H9 (cell line): ENCODE measurements at regions not wholly inside any gene's neighbourhood (a gene's known extent, or its start where the extent isn't known, plus 50 kb on each side); places are given as distances from the start of the nearest gene placed in this dataset.

Experiments used
- DNase-seq: peaks from one replicate; pipeline ENCODE4 v3.0.0-alpha.2; 2017
- H2AFZ ChIP-seq: one replicate; pipeline ENCODE4 v1.6.1; 2013; ENCODE audit warnings: mild to moderate bottlenecking, low read length, control low read depth, moderate library complexity
- H2AK5ac ChIP-seq: 2 replicates; pipeline ENCODE4 v1.6.1; 2013; ENCODE audit warnings: low read length, control low read depth, mixed read lengths; ENCODE audit not compliant: insufficient read length
- H2BK120ac ChIP-seq: one replicate; pipeline ENCODE4 v1.6.1; 2013; ENCODE audit warnings: low read depth, mild to moderate bottlenecking, low read length, control low read depth, inconsistent platforms; ENCODE audit not compliant: poor library complexity, severe bottlenecking
- H2BK12ac ChIP-seq: 2 replicates; pipeline ENCODE4 v1.6.1; 2013; ENCODE audit warnings: low read length, control low read depth, mixed read lengths, low read depth; ENCODE audit not compliant: insufficient read length
- H2BK15ac ChIP-seq: 2 replicates; pipeline ENCODE4 v1.6.1; 2013; ENCODE audit warnings: low read depth, low read length, control low read depth
- H2BK20ac ChIP-seq: one replicate; pipeline ENCODE4 v1.6.1; 2013; ENCODE audit warnings: low read depth, mild to moderate bottlenecking, low read length, control low read depth, inconsistent platforms; ENCODE audit not compliant: poor library complexity, severe bottlenecking
- H2BK5ac ChIP-seq: 2 replicates; pipeline ENCODE4 v1.6.1; 2013; ENCODE audit warnings: low read length, control low read depth, mixed read lengths; ENCODE audit not compliant: insufficient read length
- H3K14ac ChIP-seq: 2 replicates; pipeline ENCODE4 v1.6.1; 2013; ENCODE audit warnings: low read length, control low read depth; ENCODE audit not compliant: insufficient read depth
- H3K18ac ChIP-seq: 2 replicates; pipeline ENCODE4 v1.6.1; 2013; ENCODE audit warnings: low read depth, mild to moderate bottlenecking, mixed read lengths, low read length, control low read depth; ENCODE audit not compliant: insufficient read length
- H3K23ac ChIP-seq: 2 replicates; pipeline ENCODE4 v1.6.1; 2013; ENCODE audit warnings: low read length, control low read depth, mixed read lengths, low read depth; ENCODE audit not compliant: insufficient read length
- H3K23me2 ChIP-seq: 2 replicates; pipeline ENCODE4 v1.6.1; 2013; ENCODE audit warnings: low read depth, mild to moderate bottlenecking, mixed read lengths, low read length, control low read depth; ENCODE audit not compliant: insufficient read length, poor library complexity, severe bottlenecking
- H3K27ac ChIP-seq: 2 replicates; pipeline ENCODE4 v1.5.1; 2013; ENCODE audit warnings: low read length, control low read depth, mixed read lengths, low read depth; ENCODE audit not compliant: insufficient read length
- H3K27me3 ChIP-seq: 2 replicates; pipeline ENCODE4 v1.6.1; 2013; ENCODE audit warnings: low read length, control low read depth, inconsistent platforms; ENCODE audit not compliant: insufficient read depth
- H3K4ac ChIP-seq: 2 replicates; pipeline ENCODE4 v1.6.1; 2013; ENCODE audit warnings: low read depth, mild to moderate bottlenecking, control low read depth, inconsistent platforms, low read length, moderate library complexity
- H3K4me1 ChIP-seq: 2 replicates; pipeline ENCODE4 v1.6.1; 2013; ENCODE audit warnings: low read length, control low read depth, inconsistent platforms; ENCODE audit not compliant: insufficient read depth
- H3K4me2 ChIP-seq: 2 replicates; pipeline ENCODE4 v1.6.1; 2013; ENCODE audit warnings: low read length, control low read depth, mixed read lengths; ENCODE audit not compliant: insufficient read length, insufficient read depth
- H3K56ac ChIP-seq: 2 replicates; pipeline ENCODE4 v1.6.1; 2013; ENCODE audit warnings: low read depth, mild to moderate bottlenecking, mixed read lengths, low read length, control low read depth; ENCODE audit not compliant: insufficient read length
- H3K79me1 ChIP-seq: 2 replicates; pipeline ENCODE4 v1.6.1; 2013; ENCODE audit warnings: low read depth, mild to moderate bottlenecking, moderate library complexity, low read length, control low read depth, inconsistent platforms; ENCODE audit not compliant: insufficient read depth, poor library complexity, severe bottlenecking
- H3K79me2 ChIP-seq: 2 replicates; pipeline ENCODE4 v1.6.1; 2013; ENCODE audit warnings: low read length, control low read depth, inconsistent platforms; ENCODE audit not compliant: insufficient read depth
- H3K9ac ChIP-seq: 2 replicates; pipeline ENCODE4 v1.6.1; 2013; ENCODE audit warnings: low read length, control low read depth, mixed read lengths; ENCODE audit not compliant: insufficient read length; ENCODE audit errors: extremely low read depth
- H3K9me3 ChIP-seq: one replicate; pipeline ENCODE4 v1.6.1; 2013; ENCODE audit warnings: low read depth, low read length, inconsistent platforms; ENCODE audit not compliant: control insufficient read depth
- H3T11ph ChIP-seq: one replicate; pipeline ENCODE4 v1.6.1; 2013; ENCODE audit warnings: mild to moderate bottlenecking, low read length, control low read depth, inconsistent platforms
- H4K20me1 ChIP-seq: one replicate; pipeline ENCODE4 v1.6.1; 2013; ENCODE audit not compliant: control insufficient read depth, insufficient read length, insufficient read depth
- H4K5ac ChIP-seq: 2 replicates; pipeline ENCODE4 v1.6.1; 2013; ENCODE audit warnings: low read depth, mild to moderate bottlenecking, mixed read lengths, low read length, control low read depth; ENCODE audit not compliant: insufficient read length
- H4K8ac ChIP-seq: replicated peaks from 2 replicates; pipeline ENCODE4 v1.6.1; 2013; ENCODE audit warnings: low read length, control low read depth, mixed read lengths, low read depth; ENCODE audit not compliant: insufficient read length
- H4K91ac ChIP-seq: 2 replicates; pipeline ENCODE4 v1.6.1; 2013; ENCODE audit warnings: low read depth, mild to moderate bottlenecking, moderate library complexity, mixed read lengths, low read length, control low read depth; ENCODE audit not compliant: insufficient read length
- H3K27ac Mint-ChIP-seq, 3 experiments: 2 replicates in 2 of 3; 3 replicates in 1 of 3; pipeline ENCODE4 v1.8.0; 2020 to 2021; ENCODE audit warnings: mixed read lengths in 3 of 3, mild to moderate bottlenecking in 1 of 3, moderate library complexity in 1 of 3
- H3K27me3 Mint-ChIP-seq: 2 replicates; pipeline ENCODE4 v1.8.0; 2021; ENCODE audit warnings: low read depth, mild to moderate bottlenecking, moderate library complexity, mixed read lengths
- H3K36me3 Mint-ChIP-seq, 3 experiments: 2 replicates in 2 of 3; 3 replicates in 1 of 3; pipeline ENCODE4 v1.8.0; 2020 to 2021; ENCODE audit warnings: low read depth in 3 of 3, mixed read lengths in 3 of 3; ENCODE audit not compliant: insufficient read depth in 1 of 3
- H3K4me1 Mint-ChIP-seq, 2 experiments: 2 replicates each; pipeline ENCODE4 v1.8.0; 2020; ENCODE audit warnings: mixed read lengths in 2 of 2
- H3K4me3 Mint-ChIP-seq, 2 experiments: 2 replicates in 1 of 2; 3 replicates in 1 of 2; pipeline ENCODE4 v1.8.0; 2020 to 2021; ENCODE audit warnings: mild to moderate bottlenecking in 2 of 2, mixed read lengths in 2 of 2, moderate library complexity in 1 of 2
- H3K9me3 Mint-ChIP-seq, 2 experiments: 2 replicates in 1 of 2; 3 replicates in 1 of 2; pipeline ENCODE4 v1.8.0; 2020; ENCODE audit warnings: mild to moderate bottlenecking in 2 of 2, mixed read lengths in 2 of 2, moderate library complexity in 1 of 2
- CTCF ChIP-seq: fragments of 200-600 bp; sonication (generic); conservative IDR thresholded peaks from 3 replicates; pipeline ENCODE4 v1.8.0; 2021; ENCODE audit warnings: antibody characterized with exemption, mild to moderate bottlenecking
- WGBS: extraction: QIAGEN DNeasy Blood & Tissue Kit; methylation state at CpG from one replicate; pipeline ENCODE4 v1.1.7; 2013; ENCODE audit warnings: missing lambda C conversion rate, low lambda C conversion rate, mixed read lengths; ENCODE audit not compliant: insufficient read length; ENCODE audit errors: extremely low coverage; 5-methylcytosine and 5-hydroxymethylcytosine counted together

GRCh38 chr5:38046103-38046502, 206.3 kb upstream of the GDNF start:
- no CpG with 5 or more reads among the region's 7 CpGs for WGBS
- no peak for TF ChIP-seq CTCF
- Histone ChIP-seq H3K4me2 (no peak overlapping the region), H2BK20ac (no peak overlapping the region), H4K91ac (no peak overlapping the region), H4K5ac (no peak overlapping the region), H3K18ac (no peak overlapping the region), H3K23ac (no peak overlapping the region), H3K23me2 (no peaks in the 10 kb centered on the region), H4K8ac (no peak overlapping the region), H3K9me3 (no peaks in the 10 kb centered on the region), H3K56ac (no peak overlapping the region), H3K27ac (no peak overlapping the region), H4K20me1 (no peaks in the 10 kb centered on the region), H3K4me1 (peaks cover 3% of the 10 kb centered on the region; the same call in 1 of the 2 replicates), H3K14ac (no peak overlapping the region), H2BK5ac (no peak overlapping the region), H2BK15ac (no peak overlapping the region), H3K9ac (no peak overlapping the region), H2BK12ac (no peak overlapping the region), H3K79me2 (no peaks in the 10 kb centered on the region), H3T11ph (no peak overlapping the region), H3K27me3 (no peaks in the 10 kb centered on the region), H2BK120ac (no peak overlapping the region), H3K79me1 (no peaks in the 10 kb centered on the region), H3K4ac (no peak overlapping the region), H2AK5ac (no peak overlapping the region), H2AFZ (no peak overlapping the region)
- Mint-ChIP-seq H3K4me3 (no peak overlapping the region), H3K27me3 (no peaks in the 10 kb centered on the region), H3K36me3 (no peaks in the 10 kb centered on the region), H3K27ac (no peak overlapping the region), H3K4me1 (peaks cover 2 to 4% of the 10 kb centered on the region in 2 experiments; a peak in 2 of 4 replicates), H3K9me3 (no peaks in the 10 kb centered on the region)
- no peak for DNase-seq
